ENCODE measurements at regions not wholly inside any gene's neighbourhood (a gene's known extent, or its start where the extent isn't known, plus 50 kb on each side); places are given as distances from the start of the nearest gene placed in this dataset.
"Not testable (repeated sequence)": the region's sequence is repeated elsewhere in the genome, so short reads cannot be mapped to it uniquely, and the experiment has no call there.

GRCh38 chr21:6428498-6429092, 4092.8 kb upstream of the TPTE start:
- CTCF ChIA-PET: not testable (repeated sequence)
- no CpG with 5 or more reads among the region's 25 CpGs for WGBS (ENCODE audit: insufficient coverage)

GRCh38 chr21:6429924-6430323, 4091.5 kb upstream of the TPTE start:
- ATAC-seq (replicated peaks in 1 of 4); H3K36me3 ChIP-seq (ENCODE audit: control insufficient read depth in 2 of 2, extremely low read depth in 1 of 2, insufficient read depth in 1 of 2, low read length in 1 of 2); H3K27me3 Mint-ChIP-seq; H3K4me1 ChIP-seq (ENCODE audit: control insufficient read depth in 1 of 2, extremely low read depth in 1 of 2, insufficient read depth in 2 of 2, low read length in 2 of 2); POLR2A ChIA-PET; H3K27ac Mint-ChIP-seq; DNase-seq; H3K4me1 Mint-ChIP-seq; H3K9me3 Mint-ChIP-seq; CTCF ChIA-PET; H3K4me3 Mint-ChIP-seq; H3K27ac ChIP-seq (ENCODE audit: low read length); H3K27me3 ChIP-seq (replicated peaks in 1 of 2; ENCODE audit: control insufficient read depth in 2 of 2, extremely low read depth in 1 of 2, insufficient read depth in 2 of 2, low read length in 1 of 2); H3K9me3 ChIP-seq; H3K36me3 Mint-ChIP-seq; H3K4me3 ChIP-seq (ENCODE audit: control insufficient read depth in 1 of 2, extremely low read depth in 1 of 2, low read length in 1 of 2): not testable (repeated sequence)
- WGBS (ENCODE audit: insufficient coverage): no CpG with 5 or more reads among the region's 8 CpGs

More at GRCh38 chr21:6428498-6429092, 4092.8 kb upstream of the TPTE start:
- H3K4me1 ChIP-seq (ENCODE audit: control insufficient read depth in 1 of 2, extremely low read depth in 1 of 2, insufficient read depth in 2 of 2, low read length in 2 of 2); H3K9me3 Mint-ChIP-seq; H3K9me3 ChIP-seq; H3K4me1 Mint-ChIP-seq; H3K27ac ChIP-seq (ENCODE audit: low read length); POLR2A ChIA-PET; H3K27ac Mint-ChIP-seq; H3K27me3 Mint-ChIP-seq; H3K36me3 ChIP-seq (ENCODE audit: control insufficient read depth in 2 of 2, extremely low read depth in 1 of 2, insufficient read depth in 1 of 2, low read length in 1 of 2); DNase-seq; H3K36me3 Mint-ChIP-seq; H3K27me3 ChIP-seq (replicated peaks in 1 of 2; ENCODE audit: control insufficient read depth in 2 of 2, extremely low read depth in 1 of 2, insufficient read depth in 2 of 2, low read length in 1 of 2); H3K4me3 Mint-ChIP-seq; ATAC-seq (replicated peaks in 1 of 4); H3K4me3 ChIP-seq (ENCODE audit: control insufficient read depth in 1 of 2, extremely low read depth in 1 of 2, low read length in 1 of 2): not testable (repeated sequence)

GRCh38 chr21:6433149-6433548, 4088.2 kb upstream of the TPTE start:
- H3K4me1 Mint-ChIP-seq; H3K4me3 ChIP-seq (ENCODE audit: control insufficient read depth in 1 of 2, extremely low read depth in 1 of 2, low read length in 1 of 2); POLR2A ChIA-PET; DNase-seq; ATAC-seq (replicated peaks in 1 of 4); H3K27ac Mint-ChIP-seq; H3K27me3 Mint-ChIP-seq; H3K9me3 ChIP-seq; CTCF ChIA-PET; H3K36me3 Mint-ChIP-seq; H3K4me3 Mint-ChIP-seq; H3K9me3 Mint-ChIP-seq; H3K27ac ChIP-seq (ENCODE audit: low read length); H3K36me3 ChIP-seq (ENCODE audit: control insufficient read depth in 2 of 2, extremely low read depth in 1 of 2, insufficient read depth in 1 of 2, low read length in 1 of 2); H3K27me3 ChIP-seq (replicated peaks in 1 of 2; ENCODE audit: control insufficient read depth in 2 of 2, extremely low read depth in 1 of 2, insufficient read depth in 2 of 2, low read length in 1 of 2): not testable (repeated sequence)
- H3K4me1 ChIP-seq (ENCODE audit: control insufficient read depth in 1 of 2, extremely low read depth in 1 of 2, insufficient read depth in 2 of 2, low read length in 2 of 2): peaks cover 0 to 10% of the 10 kb centered on the region in 2 experiments
- WGBS (ENCODE audit: insufficient coverage): no CpG with 5 or more reads among the region's 12 CpGs

GRCh38 chr21:6436205-6436604, 4085.2 kb upstream of the TPTE start:
- POLR2A ChIA-PET; H3K9me3 ChIP-seq; H3K9me3 Mint-ChIP-seq; H3K27ac ChIP-seq (ENCODE audit: low read length); ATAC-seq (replicated peaks in 1 of 4); CTCF ChIA-PET; H3K27ac Mint-ChIP-seq; H3K4me3 ChIP-seq (ENCODE audit: control insufficient read depth in 1 of 2, extremely low read depth in 1 of 2, low read length in 1 of 2); H3K36me3 Mint-ChIP-seq; H3K36me3 ChIP-seq (ENCODE audit: control insufficient read depth in 2 of 2, extremely low read depth in 1 of 2, insufficient read depth in 1 of 2, low read length in 1 of 2); DNase-seq; H3K4me3 Mint-ChIP-seq; H3K4me1 Mint-ChIP-seq; H3K27me3 ChIP-seq (replicated peaks in 1 of 2; ENCODE audit: control insufficient read depth in 2 of 2, extremely low read depth in 1 of 2, insufficient read depth in 2 of 2, low read length in 1 of 2); H3K27me3 Mint-ChIP-seq: not testable (repeated sequence)
- no CpG with 5 or more reads among the region's 15 CpGs for WGBS (ENCODE audit: insufficient coverage)
- H3K4me1 ChIP-seq (ENCODE audit: control insufficient read depth in 1 of 2, extremely low read depth in 1 of 2, insufficient read depth in 2 of 2, low read length in 2 of 2): peaks cover 0 to 10% of the 10 kb centered on the region in 2 experiments

- H3K4me3 ChIP-seq (ENCODE audit: control insufficient read depth in 1 of 2, extremely low read depth in 1 of 2, low read length in 1 of 2); POLR2A ChIA-PET; H3K27me3 Mint-ChIP-seq; CTCF ChIA-PET; DNase-seq; H3K36me3 Mint-ChIP-seq; H3K4me1 Mint-ChIP-seq; H3K9me3 ChIP-seq; H3K27ac ChIP-seq (ENCODE audit: low read length); H3K27me3 ChIP-seq (replicated peaks in 1 of 2; ENCODE audit: control insufficient read depth in 2 of 2, extremely low read depth in 1 of 2, insufficient read depth in 2 of 2, low read length in 1 of 2); H3K36me3 ChIP-seq (ENCODE audit: control insufficient read depth in 2 of 2, extremely low read depth in 1 of 2, insufficient read depth in 1 of 2, low read length in 1 of 2); H3K9me3 Mint-ChIP-seq: not testable (repeated sequence)
- H3K4me1 ChIP-seq (ENCODE audit: control insufficient read depth in 1 of 2, extremely low read depth in 1 of 2, insufficient read depth in 2 of 2, low read length in 2 of 2): peaks cover 0 to 10% of the 10 kb centered on the region in 2 experiments
- H3K27ac Mint-ChIP-seq: peak overlapping the region; percentile 80 to 87
- peak overlapping the region in 1 of 3 donors; percentile 3 for H3K4me3 Mint-ChIP-seq
- peak; percentile 74 to 91 (median 76) for ATAC-seq (replicated peaks in 1 of 4)
- no CpG with 5 or more reads among the region's 21 CpGs for WGBS (ENCODE audit: insufficient coverage)
Observed at GRCh38 chr21:6436971-6437833, 4084.2 kb upstream of the TPTE start.

GRCh38 chr21:6437834-6438187, 4083.6 kb upstream of the TPTE start:
- DNase-seq; H3K27me3 ChIP-seq (replicated peaks in 1 of 2; ENCODE audit: control insufficient read depth in 2 of 2, extremely low read depth in 1 of 2, insufficient read depth in 2 of 2, low read length in 1 of 2); POLR2A ChIA-PET; CTCF ChIA-PET; H3K27ac Mint-ChIP-seq; H3K9me3 Mint-ChIP-seq; H3K9me3 ChIP-seq; H3K4me3 Mint-ChIP-seq; H3K27ac ChIP-seq (ENCODE audit: low read length); H3K36me3 Mint-ChIP-seq; H3K36me3 ChIP-seq (ENCODE audit: control insufficient read depth in 2 of 2, extremely low read depth in 1 of 2, insufficient read depth in 1 of 2, low read length in 1 of 2); H3K4me3 ChIP-seq (ENCODE audit: control insufficient read depth in 1 of 2, extremely low read depth in 1 of 2, low read length in 1 of 2); H3K27me3 Mint-ChIP-seq; H3K4me1 Mint-ChIP-seq: not testable (repeated sequence)
- no CpG with 5 or more reads among the region's 7 CpGs for WGBS (ENCODE audit: insufficient coverage)
- peak in 2 of 4 experiments; percentile 31 to 35 for ATAC-seq (replicated peaks in 1 of 4)
- peaks cover 0 to 10% of the 10 kb centered on the region in 2 experiments for H3K4me1 ChIP-seq (ENCODE audit: control insufficient read depth in 1 of 2, extremely low read depth in 1 of 2, insufficient read depth in 2 of 2, low read length in 2 of 2)

All from T-cell (primary cell).